Stomach smooth muscle (tissue), 2 donors: ENCODE measurements at regions not wholly inside any gene's neighbourhood (a gene's known extent, or its start where the extent isn't known, plus 50 kb on each side); places are given as distances from the start of the nearest gene placed in this dataset.
"Not testable (repeated sequence)": the region's sequence is repeated elsewhere in the genome, so short reads cannot be mapped to it uniquely, and the experiment has no call there.

Source experiments
- H3K27ac ChIP-seq: one replicate; pipeline ENCODE4 v1.7.0; 2013; ENCODE audit warnings: mild to moderate bottlenecking, low read length, inconsistent platforms
- H3K27me3 ChIP-seq, 2 donors: one replicate each; pipeline ENCODE4 v1.7.0; 2013; ENCODE audit warnings: low read length in 2 of 2; ENCODE audit not compliant: insufficient read depth in 2 of 2, control insufficient read depth in 1 of 2
- H3K36me3 ChIP-seq, 2 donors: one replicate each; pipeline ENCODE4 v1.7.0; 2013; ENCODE audit warnings: low read length in 2 of 2; ENCODE audit not compliant: control insufficient read depth in 2 of 2, insufficient read depth in 2 of 2
- H3K4me1 ChIP-seq: one replicate; pipeline ENCODE4 v1.7.0; 2013; ENCODE audit warnings: low read length; ENCODE audit not compliant: control insufficient read depth, insufficient read depth
- H3K4me3 ChIP-seq, 2 donors: one replicate each; pipeline ENCODE4 v1.7.0; 2013; ENCODE audit warnings: low read length in 2 of 2
- H3K9ac ChIP-seq, 2 donors: one replicate each; pipeline ENCODE4 v1.7.0; 2013; ENCODE audit warnings: low read length in 2 of 2, mild to moderate bottlenecking in 1 of 2
- H3K9me3 ChIP-seq, 2 donors: one replicate each; pipeline ENCODE4 v1.7.0; 2013; ENCODE audit warnings: low read length in 2 of 2; ENCODE audit not compliant: control insufficient read depth in 2 of 2
- donor health status: healthy.
- donor health status: Pancreatic carcinoma.

- Histone ChIP-seq H3K9me3 (no peaks in the 10 kb centered on the region), H3K27ac (no peak overlapping the region), H3K9ac (no peak overlapping the region), H3K36me3 (no peaks in the 10 kb centered on the region), H3K27me3 (peaks cover 0 to 2% of the 10 kb centered on the region in 2 donors), H3K4me1 (no peaks in the 10 kb centered on the region), H3K4me3 (no peak overlapping the region)
These were observed 68.7 kb downstream of the VSIG4 start for GRCh38 chrX:65971151-65971550.

DNA sequence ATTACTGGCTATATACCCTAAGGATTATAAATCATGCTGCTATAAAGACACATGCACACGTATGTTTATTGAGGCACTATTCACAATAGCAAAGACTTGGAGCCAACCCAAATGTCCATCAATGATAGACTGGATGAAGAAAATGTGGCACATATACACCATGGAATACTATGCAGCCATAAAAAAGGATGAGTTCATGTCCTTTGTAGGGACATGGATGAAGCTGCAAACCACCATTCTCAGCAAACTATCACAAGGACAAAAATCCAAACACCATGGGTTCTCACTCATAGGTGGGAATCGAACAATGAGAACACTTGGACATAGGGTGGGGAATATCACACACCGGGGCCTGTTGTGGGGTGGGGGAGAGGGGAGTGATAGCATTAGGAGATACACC, 72.7 kb downstream of the VSIG4 start:
- not testable (repeated sequence) for H3K36me3 ChIP-seq, H3K9ac ChIP-seq, H3K4me3 ChIP-seq, H3K9me3 ChIP-seq, H3K27ac ChIP-seq, H3K27me3 ChIP-seq, H3K4me1 ChIP-seq

- no peak overlapping the region for H3K4me3 ChIP-seq
- H3K9me3 ChIP-seq: peaks cover 0 to 4% of the 10 kb centered on the region in 2 donors
- no peak overlapping the region for H3K27ac ChIP-seq
- peaks cover 0 to 9% of the 10 kb centered on the region in 2 donors for H3K27me3 ChIP-seq
- no peaks in the 10 kb centered on the region for H3K4me1 ChIP-seq
- H3K36me3 ChIP-seq: no peaks in the 10 kb centered on the region
- no peak overlapping the region for H3K9ac ChIP-seq
These were observed 78.2 kb downstream of the VSIG4 start for GRCh38 chrX:65961714-65962113.

DNA sequence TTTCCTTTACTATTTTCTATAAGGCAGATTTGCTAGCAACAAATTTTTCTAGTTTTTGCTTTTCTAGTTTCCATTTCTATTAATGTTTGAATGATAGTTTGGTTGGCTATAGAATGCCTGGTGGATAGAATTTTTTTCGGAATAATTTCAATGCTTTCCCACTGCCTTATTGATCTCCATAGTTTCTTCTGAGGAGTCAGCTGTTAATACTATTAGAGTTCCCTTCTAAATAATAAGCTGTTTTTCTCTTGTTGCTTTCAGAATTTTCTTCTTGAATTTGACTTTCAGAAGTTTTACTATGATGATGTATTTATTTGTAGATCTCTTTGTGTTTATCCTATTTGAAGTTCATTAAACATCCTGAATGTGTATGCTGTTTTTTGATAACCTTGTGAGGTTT, 91.8 kb downstream of the VSIG4 start:
- no peaks in the 10 kb centered on the region for H3K9me3 ChIP-seq

GRCh38 chrX:65941775-65942174, 98.1 kb downstream of the VSIG4 start:
- H3K27me3 ChIP-seq: no peaks in the 10 kb centered on the region
- no peaks in the 10 kb centered on the region for H3K36me3 ChIP-seq
- H3K4me1 ChIP-seq: no peaks in the 10 kb centered on the region
- H3K27ac ChIP-seq: no peak overlapping the region
- H3K4me3 ChIP-seq: no peak overlapping the region
- H3K9ac ChIP-seq: no peak overlapping the region
- no peaks in the 10 kb centered on the region for H3K9me3 ChIP-seq

More for the DNA sequence above, 91.8 kb downstream of the VSIG4 start:
- Histone ChIP-seq H3K27me3 (no peaks in the 10 kb centered on the region), H3K36me3 (no peaks in the 10 kb centered on the region), H3K9ac (no peak overlapping the region), H3K4me1 (no peaks in the 10 kb centered on the region), H3K27ac (no peak overlapping the region), H3K4me3 (no peak overlapping the region)

DNA sequence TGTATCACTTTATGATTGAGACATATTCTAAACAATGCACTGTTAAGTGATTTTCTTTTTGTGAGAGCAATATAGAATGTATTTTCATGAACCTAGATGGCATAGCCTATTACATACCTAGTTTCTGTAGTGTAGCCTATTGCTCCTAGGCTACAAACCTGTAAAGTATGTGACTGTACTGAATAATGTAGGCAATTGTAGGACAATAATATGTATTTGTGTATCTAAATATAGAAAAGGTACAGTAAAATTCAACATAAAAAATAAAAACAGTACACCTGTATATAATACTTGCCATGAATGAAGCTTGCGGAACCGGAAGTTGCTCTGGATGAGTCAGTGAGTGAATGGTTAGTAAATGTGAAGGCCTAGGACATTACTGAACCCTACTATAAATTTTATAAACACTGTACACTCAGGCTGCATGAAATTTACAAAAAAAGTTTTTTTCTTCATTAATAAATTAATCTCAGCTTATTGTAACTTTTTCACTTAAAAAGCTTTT, 106.7 kb downstream of the VSIG4 start:
- Histone ChIP-seq H3K9ac (no peak overlapping the region), H3K27ac (no peak overlapping the region), H3K36me3 (no peaks in the 10 kb centered on the region), H3K27me3 (peaks cover 0 to 2% of the 10 kb centered on the region in 2 donors), H3K4me3 (no peak overlapping the region), H3K9me3 (no peaks in the 10 kb centered on the region), H3K4me1 (no peaks in the 10 kb centered on the region)

DNA sequence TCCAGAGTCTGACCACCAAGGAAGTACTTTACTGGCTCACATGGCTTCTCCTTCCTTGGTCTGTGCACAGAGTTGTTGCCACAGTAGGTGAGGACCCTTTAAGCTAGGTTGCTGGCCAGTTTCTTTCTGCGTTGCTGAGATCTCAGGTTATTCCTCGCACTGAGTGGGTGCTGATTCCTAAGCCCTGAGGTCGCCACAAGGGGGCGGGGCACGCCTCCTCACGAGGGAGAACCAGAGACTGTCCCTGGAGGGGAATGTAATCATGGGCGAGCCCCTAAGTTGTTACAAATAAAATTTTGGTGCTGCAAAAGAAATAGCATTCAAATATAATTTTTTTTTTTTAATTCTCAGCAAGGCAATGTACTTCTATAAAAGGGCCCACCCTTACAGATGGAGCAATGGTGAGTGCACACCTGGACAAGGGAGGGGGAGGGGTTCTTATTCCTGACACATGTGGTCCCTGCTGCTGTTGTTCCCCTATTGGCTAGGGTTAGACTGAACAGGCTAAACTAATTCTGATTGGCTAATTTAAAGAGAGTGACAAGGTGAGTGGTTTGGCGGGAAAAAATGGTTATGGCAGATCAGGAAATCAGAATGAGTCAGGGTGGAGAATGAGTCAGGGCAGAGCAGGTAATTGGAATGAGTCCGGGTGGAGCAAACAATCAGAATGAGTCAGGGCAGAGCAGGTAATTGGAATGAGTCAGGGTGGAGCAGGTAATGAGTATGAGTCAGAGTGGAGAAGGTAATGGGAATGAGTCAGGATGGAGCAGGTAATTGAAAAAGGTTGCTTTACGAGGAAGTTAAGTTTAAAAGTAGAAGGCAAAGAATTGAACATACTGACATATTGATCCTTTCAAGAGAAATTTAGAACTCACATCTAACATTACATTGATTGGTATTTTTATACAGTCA, 107.5 kb downstream of the VSIG4 start:
- no peak overlapping the region for H3K27ac ChIP-seq
- H3K9me3 ChIP-seq: no peaks in the 10 kb centered on the region
- H3K36me3 ChIP-seq: no peaks in the 10 kb centered on the region
- no peaks in the 10 kb centered on the region for H3K4me1 ChIP-seq
- H3K4me3 ChIP-seq: no peak overlapping the region
- no peak overlapping the region for H3K9ac ChIP-seq
- peaks cover 0 to 2% of the 10 kb centered on the region in 2 donors for H3K27me3 ChIP-seq

DNA sequence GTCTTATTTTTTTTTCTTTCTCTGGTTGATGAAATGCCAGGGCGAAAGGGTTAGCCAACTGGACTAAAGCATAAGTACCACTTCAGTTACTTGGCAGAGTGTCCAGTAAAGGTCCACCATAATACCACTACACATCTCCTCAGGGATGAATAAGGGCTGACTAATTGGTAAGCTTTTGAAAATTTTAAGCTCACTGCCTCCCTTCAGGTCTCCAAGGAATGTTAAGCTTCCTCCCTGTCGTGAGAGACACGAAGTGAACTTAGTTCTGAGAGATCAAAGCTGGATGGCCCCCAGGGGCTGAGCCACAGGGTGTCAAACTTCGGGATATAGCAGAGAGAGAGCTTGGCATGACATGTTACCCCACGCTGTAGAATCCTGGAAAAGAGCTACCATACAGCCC, 111.4 kb downstream of the VSIG4 start:
- Histone ChIP-seq H3K4me3 (no peak overlapping the region), H3K27me3 (peaks cover 0 to 8% of the 10 kb centered on the region in 2 donors)

DNA sequence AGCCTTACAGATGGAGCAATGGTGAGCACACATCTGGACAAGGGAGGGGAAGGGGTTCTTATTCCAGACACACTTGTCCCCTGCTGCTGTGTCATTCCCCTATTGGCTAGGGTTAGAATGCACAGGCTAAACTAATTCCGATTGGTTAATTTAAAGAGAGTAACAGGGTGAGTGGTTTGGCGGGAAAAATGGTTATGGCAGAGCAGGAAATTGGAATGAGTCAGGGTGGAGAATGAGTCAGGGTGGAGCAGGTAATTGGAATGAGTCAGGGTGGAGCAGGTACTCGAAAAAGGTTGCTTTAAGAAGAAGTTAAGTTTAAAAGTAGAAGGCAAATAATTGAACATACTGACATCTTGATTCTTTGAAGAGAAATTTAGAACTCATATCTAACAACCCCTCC, 112.5 kb downstream of the VSIG4 start:
- H3K9me3 ChIP-seq, H3K9ac ChIP-seq, H3K27ac ChIP-seq, H3K27me3 ChIP-seq, H3K36me3 ChIP-seq, H3K4me3 ChIP-seq, H3K4me1 ChIP-seq: not testable (repeated sequence)

More for the DNA sequence above, 111.4 kb downstream of the VSIG4 start:
- Histone ChIP-seq H3K9ac (no peak overlapping the region), H3K27ac (no peak overlapping the region), H3K4me1 (no peaks in the 10 kb centered on the region), H3K36me3 (no peaks in the 10 kb centered on the region), H3K9me3 (no peaks in the 10 kb centered on the region)

- no peaks in the 10 kb centered on the region for H3K4me1 ChIP-seq
- H3K27ac ChIP-seq: no peak overlapping the region
These were observed 113.5 kb downstream of the VSIG4 start for GRCh38 chrX:65926095-65927019.

More at GRCh38 chrX:65926095-65927019, 113.5 kb downstream of the VSIG4 start:
- H3K36me3 ChIP-seq: no peaks in the 10 kb centered on the region
- H3K4me3 ChIP-seq: no peak overlapping the region
- no peaks in the 10 kb centered on the region for H3K9me3 ChIP-seq
- H3K9ac ChIP-seq: no peak overlapping the region
- peaks cover 0 to 6% of the 10 kb centered on the region in 2 donors for H3K27me3 ChIP-seq
